Mesenchymal stem cell (in vitro differentiated cells and primary cell): ENCODE measurements at regions not wholly inside any gene's neighbourhood (a gene's known extent, or its start where the extent isn't known, plus 50 kb on each side); places are given as distances from the start of the nearest gene placed in this dataset.

Experiments
- DNase-seq: peaks from one replicate; pipeline ENCODE4 v3.0.0-alpha.2; 2013
- H2AFZ ChIP-seq: one replicate; pipeline ENCODE4 v1.6.1; 2013; ENCODE audit warnings: low read depth, mild to moderate bottlenecking, control low read depth, inconsistent platforms, low read length, moderate library complexity
- H2AK5ac ChIP-seq: 2 replicates; pipeline ENCODE4 v1.6.1; 2013; ENCODE audit warnings: low read length, moderate library complexity, mild to moderate bottlenecking, inconsistent platforms; ENCODE audit not compliant: severe bottlenecking
- H2BK120ac ChIP-seq: one replicate; pipeline ENCODE4 v1.6.1; 2013; ENCODE audit warnings: low read depth, mild to moderate bottlenecking, inconsistent platforms, low read length, moderate library complexity
- H2BK12ac ChIP-seq, 2 experiments: one replicate each; pipeline ENCODE4 v1.6.1; 2013; ENCODE audit warnings: inconsistent platforms in 2 of 2, low read length in 2 of 2, mild to moderate bottlenecking in 2 of 2, moderate library complexity in 2 of 2, control low read depth in 1 of 2
- H2BK15ac ChIP-seq: one replicate; pipeline ENCODE4 v1.6.1; 2013; ENCODE audit warnings: mild to moderate bottlenecking, low read depth, inconsistent platforms; ENCODE audit not compliant: poor library complexity, severe bottlenecking
- H2BK5ac ChIP-seq: 2 replicates; pipeline ENCODE4 v1.6.1; 2013; ENCODE audit warnings: low read depth, mild to moderate bottlenecking, low read length, control low read depth, inconsistent platforms; ENCODE audit not compliant: poor library complexity, severe bottlenecking
- H3K14ac ChIP-seq, 2 experiments: one replicate each; pipeline ENCODE4 v1.6.1; 2013; ENCODE audit warnings: inconsistent platforms in 2 of 2, low read length in 2 of 2, control low read depth in 1 of 2, mild to moderate bottlenecking in 1 of 2, moderate library complexity in 1 of 2
- H3K18ac ChIP-seq, 2 experiments: one replicate each; pipeline ENCODE4 v1.6.1; 2013; ENCODE audit warnings: inconsistent platforms in 2 of 2, low read length in 2 of 2, control low read depth in 1 of 2, low read depth in 1 of 2, mild to moderate bottlenecking in 1 of 2
- H3K23ac ChIP-seq, 2 experiments: one replicate each; pipeline ENCODE4 v1.6.1; 2013; ENCODE audit warnings: inconsistent platforms in 2 of 2, low read length in 2 of 2, mild to moderate bottlenecking in 2 of 2, moderate library complexity in 2 of 2, control low read depth in 1 of 2
- H3K27ac ChIP-seq: 2 replicates; pipeline ENCODE4 v1.5.1; 2013; ENCODE audit warnings: mild to moderate bottlenecking, moderate library complexity, low read length, control low read depth, inconsistent platforms; ENCODE audit not compliant: poor library complexity, severe bottlenecking
- H3K27me3 ChIP-seq, 2 experiments: 2 replicates each; pipeline versions ENCODE4 v1.6.1 to v1.7.0; 2013; ENCODE audit warnings: low read length in 2 of 2, mild to moderate bottlenecking in 2 of 2, moderate library complexity in 2 of 2, control low read depth in 1 of 2, inconsistent platforms in 1 of 2; ENCODE audit not compliant: control insufficient read depth in 1 of 2, insufficient read depth in 1 of 2
- H3K36me3 ChIP-seq, 2 experiments: 2 replicates each; pipeline versions ENCODE4 v1.6.1 to v1.7.0; 2013; ENCODE audit warnings: low read length in 2 of 2, control low read depth in 1 of 2, inconsistent platforms in 1 of 2, low read depth in 1 of 2, mild to moderate bottlenecking in 1 of 2; ENCODE audit not compliant: insufficient read depth in 2 of 2, control insufficient read depth in 1 of 2
- H3K4ac ChIP-seq, 2 experiments: one replicate each; pipeline ENCODE4 v1.6.1; 2013; ENCODE audit warnings: inconsistent platforms in 2 of 2, low read length in 2 of 2, mild to moderate bottlenecking in 2 of 2, moderate library complexity in 2 of 2, control low read depth in 1 of 2, low read depth in 1 of 2
- H3K4me1 ChIP-seq: 2 replicates; pipeline ENCODE4 v1.6.1; 2013; ENCODE audit warnings: low read depth, low read length, control low read depth; ENCODE audit not compliant: control insufficient read depth, insufficient read depth
- H3K4me2 ChIP-seq: 2 replicates; pipeline ENCODE4 v1.6.1; 2013; ENCODE audit warnings: low read length, mild to moderate bottlenecking, inconsistent platforms; ENCODE audit not compliant: poor library complexity, severe bottlenecking
- H3K4me3 ChIP-seq, 2 experiments: 2 replicates each; pipeline versions ENCODE4 v1.5.1 to v1.7.0; 2013; ENCODE audit warnings: low read length in 2 of 2, mild to moderate bottlenecking in 2 of 2, control low read depth in 1 of 2, low read depth in 1 of 2; ENCODE audit not compliant: insufficient read depth in 1 of 2
- H3K79me1 ChIP-seq: replicated peaks from 2 replicates; pipeline ENCODE4 v1.6.1; 2013; ENCODE audit warnings: mild to moderate bottlenecking, control low read depth, low read length, inconsistent platforms; ENCODE audit not compliant: poor library complexity, severe bottlenecking
- H3K9ac ChIP-seq: 2 replicates; pipeline ENCODE4 v1.7.0; 2013; ENCODE audit warnings: mild to moderate bottlenecking, low read length, moderate library complexity
- H3K9me3 ChIP-seq: 2 replicates; pipeline ENCODE4 v1.7.0; 2013; ENCODE audit warnings: mild to moderate bottlenecking, low read length; ENCODE audit not compliant: control insufficient read depth
- H4K8ac ChIP-seq: one replicate; pipeline ENCODE4 v1.6.1; 2013; ENCODE audit warnings: inconsistent platforms, mild to moderate bottlenecking, low read length, moderate library complexity
- H4K91ac ChIP-seq: one replicate; pipeline ENCODE4 v1.6.1; 2013; ENCODE audit warnings: mild to moderate bottlenecking, low read length, inconsistent platforms
- WGBS: methylation state at CpG from one replicate; pipeline ENCODE4 v1.1.7; 2013; ENCODE audit warnings: mixed read lengths; 5-methylcytosine and 5-hydroxymethylcytosine counted together

DNA sequence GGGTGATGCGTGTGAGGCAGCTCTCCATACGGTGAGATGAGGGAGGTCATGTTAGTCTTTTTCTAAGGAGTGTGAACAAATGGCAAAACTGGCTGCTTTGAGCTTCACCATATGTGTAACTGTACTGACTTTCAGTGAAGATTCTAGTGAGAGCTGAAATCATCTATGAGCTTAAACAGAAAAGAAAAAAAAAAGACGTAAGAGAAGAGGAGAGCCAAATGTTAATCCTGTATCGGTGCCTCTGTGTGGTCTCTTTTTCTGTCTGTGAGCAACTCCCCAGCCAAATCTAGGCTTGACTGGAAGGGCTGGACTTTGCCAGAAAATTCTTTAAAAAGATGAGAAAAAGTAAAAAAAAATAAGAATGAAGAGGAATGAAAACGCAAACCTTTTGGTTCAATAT, 209.7 kb upstream of the TUT7 start:
- no peaks in the 10 kb centered on the region for H3K36me3 ChIP-seq
- no peak overlapping the region for H3K27ac ChIP-seq

GRCh38 chr9:86563350-86563749, 209.1 kb upstream of the TUT7 start:
- no peak overlapping the region for H2BK5ac ChIP-seq
- WGBS: 46% methylated on average over 3 of the region's 3 CpGs

More for the DNA sequence above, 209.7 kb upstream of the TUT7 start:
- H3K23ac ChIP-seq: no peak overlapping the region
- no peak for DNase-seq
- no peaks in the 10 kb centered on the region for H3K27me3 ChIP-seq
- no peak overlapping the region for H2BK120ac ChIP-seq
- WGBS: 96% methylated on average over 5 of the region's 5 CpGs
- H2BK15ac ChIP-seq: no peak overlapping the region
- H3K9me3 ChIP-seq: no peaks in the 10 kb centered on the region
- H3K4ac ChIP-seq: no peak overlapping the region
- H3K79me1 ChIP-seq: no peaks in the 10 kb centered on the region
- peak overlapping the region; percentile 49 for H3K9ac ChIP-seq
- no peak overlapping the region for H2AFZ ChIP-seq
- H2BK5ac ChIP-seq: no peak overlapping the region
- H3K4me2 ChIP-seq: no peak overlapping the region
- no peak overlapping the region for H3K18ac ChIP-seq
- H4K8ac ChIP-seq: no peak overlapping the region
- H3K4me3 ChIP-seq: no peak overlapping the region
- no peak overlapping the region for H2BK12ac ChIP-seq
- no peak overlapping the region for H2AK5ac ChIP-seq
- no peak overlapping the region for H3K14ac ChIP-seq
- no peak overlapping the region for H4K91ac ChIP-seq
- no peaks in the 10 kb centered on the region for H3K4me1 ChIP-seq

DNA sequence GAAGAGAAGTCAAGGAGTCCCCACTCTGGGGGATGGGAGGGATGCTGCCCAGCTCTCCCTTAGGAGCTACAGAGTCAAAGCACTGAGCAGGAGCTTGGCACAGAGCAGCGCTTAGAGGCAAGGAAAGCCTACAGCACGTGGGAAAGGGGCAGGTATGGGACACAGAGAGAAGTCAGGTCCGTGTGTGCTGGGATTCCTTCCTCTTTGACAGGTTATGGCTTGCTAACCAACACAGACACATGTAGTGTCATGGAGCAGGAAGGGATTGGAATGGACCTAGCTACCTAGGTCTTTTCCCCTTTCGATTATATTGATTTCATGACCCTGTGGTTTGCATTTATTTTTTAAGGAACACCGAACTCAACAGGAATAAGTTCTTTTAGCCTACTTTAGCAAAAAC, 208.5 kb upstream of the TUT7 start:
- Histone ChIP-seq H3K23ac (no peak overlapping the region), H3K4me3 (no peak overlapping the region), H2AFZ (no peak overlapping the region), H3K4ac (no peak overlapping the region), H3K9ac (peak overlapping the region; percentile 49), H4K8ac (no peak overlapping the region), H3K27ac (no peak overlapping the region), H2BK12ac (no peak overlapping the region), H3K79me1 (no peaks in the 10 kb centered on the region), H3K4me2 (no peak overlapping the region), H4K91ac (no peak overlapping the region), H2BK120ac (no peak overlapping the region), H3K4me1 (no peaks in the 10 kb centered on the region), H2BK5ac (no peak overlapping the region), H2AK5ac (no peak overlapping the region), H3K27me3 (no peaks in the 10 kb centered on the region), H3K9me3 (no peaks in the 10 kb centered on the region), H2BK15ac (no peak overlapping the region), H3K18ac (no peak overlapping the region), H3K14ac (no peak overlapping the region), H3K36me3 (no peaks in the 10 kb centered on the region)
- DNase-seq: no peak
- 49% methylated on average over 3 of the region's 5 CpGs for WGBS

More at GRCh38 chr9:86563350-86563749, 209.1 kb upstream of the TUT7 start:
- no peaks in the 10 kb centered on the region for H3K36me3 ChIP-seq
- no peaks in the 10 kb centered on the region for H3K79me1 ChIP-seq
- no peak for DNase-seq
- H4K8ac ChIP-seq: no peak overlapping the region
- no peak overlapping the region for H2BK120ac ChIP-seq
- no peak overlapping the region for H2AK5ac ChIP-seq
- no peak overlapping the region for H3K27ac ChIP-seq
- H3K14ac ChIP-seq: no peak overlapping the region
- H3K18ac ChIP-seq: no peak overlapping the region
- H3K4me1 ChIP-seq: no peaks in the 10 kb centered on the region
- H3K4me2 ChIP-seq: no peak overlapping the region
- no peak overlapping the region for H2BK15ac ChIP-seq
- H3K9ac ChIP-seq: peak overlapping the region; percentile 49
- no peak overlapping the region for H3K23ac ChIP-seq
- no peaks in the 10 kb centered on the region for H3K27me3 ChIP-seq
- H2AFZ ChIP-seq: no peak overlapping the region
- no peak overlapping the region for H4K91ac ChIP-seq
- H3K4me3 ChIP-seq: no peak overlapping the region
- H3K9me3 ChIP-seq: no peaks in the 10 kb centered on the region
- H3K4ac ChIP-seq: no peak overlapping the region
- no peak overlapping the region for H2BK12ac ChIP-seq

DNA sequence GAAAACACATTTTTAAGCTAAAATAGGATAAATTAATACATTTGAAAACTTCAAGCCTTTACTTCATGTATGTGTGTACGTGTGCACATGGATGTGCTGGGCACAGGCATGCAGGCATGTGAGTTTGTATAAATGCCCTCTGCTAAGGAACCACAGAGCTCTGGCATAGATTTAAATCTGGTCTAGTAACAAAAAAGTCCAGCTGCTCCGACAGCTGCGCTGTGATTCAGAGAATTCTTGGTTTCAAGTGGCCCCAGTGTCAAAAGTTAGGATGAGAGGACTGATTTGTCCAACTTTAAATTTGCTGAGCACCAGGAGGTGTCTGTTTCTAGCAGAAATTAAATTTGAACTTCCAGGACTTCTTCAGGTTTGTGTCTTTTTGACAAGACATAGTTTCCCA, 203.7 kb upstream of the TUT7 start:
- Histone ChIP-seq H3K79me1 (no peaks in the 10 kb centered on the region), H3K27me3 (no peaks in the 10 kb centered on the region), H3K4me2 (no peak overlapping the region), H3K14ac (no peak overlapping the region), H3K36me3 (no peaks in the 10 kb centered on the region), H2AK5ac (no peak overlapping the region), H2BK12ac (no peak overlapping the region), H2BK120ac (no peak overlapping the region), H4K91ac (no peak overlapping the region), H3K9ac (peak overlapping the region; percentile 63), H3K18ac (no peak overlapping the region), H3K27ac (no peak overlapping the region), H2BK15ac (no peak overlapping the region), H3K9me3 (no peaks in the 10 kb centered on the region), H2BK5ac (no peak overlapping the region), H4K8ac (no peak overlapping the region), H2AFZ (no peak overlapping the region), H3K4me1 (peaks cover 3% of the 10 kb centered on the region), H3K4ac (no peak overlapping the region), H3K23ac (no peak overlapping the region), H3K4me3 (no peak overlapping the region)
- DNase-seq: no peak
- 87% methylated on average over 3 of the region's 3 CpGs for WGBS
